ENCODE measurements at regions not wholly inside any gene's neighbourhood (a gene's known extent, or its start where the extent isn't known, plus 50 kb on each side); places are given as distances from the start of the nearest gene placed in this dataset.

- H3K4me3 Mint-ChIP-seq, result no peak overlapping the region
- ChIA-PET CTCF (no interaction called here), POLR2A (no interaction called here)
- H3K9me3 Mint-ChIP-seq, result no peaks in the 10 kb centered on the region
- no peak for TF ChIP-seq CTCF (IDR thresholded peaks at IDR 0.05)
- no peaks in the 10 kb centered on the region for H3K4me1 Mint-ChIP-seq (ENCODE audit: low read depth)
- intact Hi-C loops (cut with micrococcal nuclease), result no loop called here
- DNase-seq (no peak), ATAC-seq (no peak)
- no peak overlapping the region for H3K27ac Mint-ChIP-seq
- no peaks in the 10 kb centered on the region for H3K27me3 Mint-ChIP-seq
- H3K36me3 Mint-ChIP-seq (ENCODE audit: low read depth), result no peaks in the 10 kb centered on the region
Observed at GRCh38 chrX:122076241-122076640, 1028.8 kb downstream of the GLUD2 start.

- DNase-seq, result no peak
- ChIA-PET POLR2A (no interaction called here), CTCF (no interaction called here)
- H3K36me3 Mint-ChIP-seq (ENCODE audit: low read depth), result no peaks in the 10 kb centered on the region
- H3K27me3 Mint-ChIP-seq, result no peaks in the 10 kb centered on the region
- H3K27ac Mint-ChIP-seq, result no peak overlapping the region
- no peak for ATAC-seq
- H3K4me1 Mint-ChIP-seq (ENCODE audit: low read depth), result no peaks in the 10 kb centered on the region
- TF ChIP-seq CTCF (IDR thresholded peaks at IDR 0.05), result no peak
- H3K4me3 Mint-ChIP-seq, result no peak overlapping the region
- no peaks in the 10 kb centered on the region for H3K9me3 Mint-ChIP-seq
- intact Hi-C loops (cut with micrococcal nuclease), result no loop called here
Observed at GRCh38 chrX:122078079-122078478, 1030.7 kb downstream of the GLUD2 start.

- TF ChIP-seq CTCF (IDR thresholded peaks at IDR 0.05), result no peak
- Mint-ChIP-seq H3K36me3 (ENCODE audit: low read depth) (no peaks in the 10 kb centered on the region), H3K27ac (no peak overlapping the region), H3K27me3 (no peaks in the 10 kb centered on the region), H3K4me3 (no peak overlapping the region), H3K4me1 (ENCODE audit: low read depth) (no peaks in the 10 kb centered on the region), H3K9me3 (no peaks in the 10 kb centered on the region)
- CTCF ChIA-PET, result no interaction called here
- ATAC-seq, result no peak
- POLR2A ChIA-PET, result no interaction called here
- no peak for DNase-seq
- intact Hi-C loops (cut with micrococcal nuclease), result no loop called here
Observed at GRCh38 chrX:122087341-122087740, 1039.9 kb downstream of the GLUD2 start.

GRCh38 chrX:122091571-122091970 lies 1044.2 kb downstream of the GLUD2 start:
- no peak overlapping the region for H3K27ac Mint-ChIP-seq
- POLR2A ChIA-PET, result no interaction called here
- CTCF ChIA-PET, result no interaction called here
- no peak overlapping the region for H3K4me3 Mint-ChIP-seq
- TF ChIP-seq CTCF (IDR thresholded peaks at IDR 0.05), result no peak
- no peaks in the 10 kb centered on the region for H3K4me1 Mint-ChIP-seq (ENCODE audit: low read depth)
- no peaks in the 10 kb centered on the region for H3K27me3 Mint-ChIP-seq
- DNase-seq, result no peak
- H3K9me3 Mint-ChIP-seq, result no peaks in the 10 kb centered on the region
- no peak for ATAC-seq
- no peaks in the 10 kb centered on the region for H3K36me3 Mint-ChIP-seq (ENCODE audit: low read depth)
- intact Hi-C loops (cut with micrococcal nuclease), result no loop called here

GRCh38 chrX:122092360-122092759 lies 1045.0 kb downstream of the GLUD2 start:
- CTCF ChIA-PET, result no interaction called here

More at GRCh38 chrX:122092360-122092759, 1045.0 kb downstream of the GLUD2 start:
- H3K9me3 Mint-ChIP-seq, result no peaks in the 10 kb centered on the region
- intact Hi-C loops (cut with micrococcal nuclease), result no loop called here
- DNase-seq (no peak), ATAC-seq (no peak)
- H3K27ac Mint-ChIP-seq, result no peak overlapping the region
- H3K36me3 Mint-ChIP-seq (ENCODE audit: low read depth), result no peaks in the 10 kb centered on the region
- H3K4me3 Mint-ChIP-seq, result no peak overlapping the region
- H3K4me1 Mint-ChIP-seq (ENCODE audit: low read depth), result no peaks in the 10 kb centered on the region
- no peaks in the 10 kb centered on the region for H3K27me3 Mint-ChIP-seq
- POLR2A ChIA-PET, result no interaction called here
- no peak for TF ChIP-seq CTCF (IDR thresholded peaks at IDR 0.05)

Measured in activated CD8-positive, alpha-beta T cell treated with anti-CD3 and anti-CD28 coated beads for 36 hours (primary cell).